Left lung (tissue), 4 donors: ENCODE measurements at regions not wholly inside any gene's neighbourhood (a gene's known extent, or its start where the extent isn't known, plus 50 kb on each side); places are given as distances from the start of the nearest gene placed in this dataset.
A peak's percentile ranks its signal among the peaks of the same experiment; 100 is the strongest.
"Not testable (repeated sequence)": the region's sequence is repeated elsewhere in the genome, so short reads cannot be mapped to it uniquely, and the experiment has no call there.

Source experiments
- ATAC-seq: fragments of 200-7000 bp; cut with Tn5 transposase; one replicate; pipeline ENCODE4 v1.9.1; 2020; ENCODE audit warnings: moderate library complexity
- DNase-seq, 4 donors: peaks; one replicate each; pipeline ENCODE4 v3.0.0-alpha.2; 2013 to 2020
- H3K27ac ChIP-seq, 2 donors: fragments of 200-600 bp; sonication (generic) in 1 of 2; one replicate each; pipeline versions ENCODE4 v1.5.0 to v1.8.0; 2020 to 2021
- H3K27me3 ChIP-seq, 2 donors: fragments of 200-600 bp; sonication (generic) in 1 of 2; one replicate each; pipeline versions ENCODE4 v1.5.0 to v1.8.0; 2020 to 2021
- H3K36me3 ChIP-seq, 2 donors: fragments of 200-600 bp; sonication (generic) in 1 of 2; one replicate each; pipeline versions ENCODE4 v1.5.0 to v1.8.0; 2020 to 2021
- H3K4me1 ChIP-seq, 2 donors: fragments of 200-600 bp; one replicate each; pipeline ENCODE4 v1.8.0; 2021
- H3K4me3 ChIP-seq, 2 donors: fragments of 200-600 bp; sonication (generic) in 1 of 2; one replicate each; pipeline versions ENCODE4 v1.5.0 to v1.8.0; 2020 to 2021; ENCODE audit warnings: mild to moderate bottlenecking in 1 of 2
- H3K9me3 ChIP-seq, 2 donors: fragments of 200-600 bp; sonication (generic) in 1 of 2; one replicate each; pipeline versions ENCODE4 v1.5.0 to v1.8.0; 2020 to 2021
- intact Hi-C, 2 donors: fragments of 100-400 bp; cut with DNase I; formaldehyde crosslinking; loops; one replicate each; pipeline versions ENCODE4 v1.11.2 to v1.14.2; 2022
- TF ChIP-seq, protein P1 (sequence below), 2 donors: fragments of 200-600 bp; sonication (generic) in 1 of 2; IDR thresholded peaks; one replicate each; pipeline versions ENCODE4 v1.5.0 to v1.8.0; 2021; ENCODE audit warnings: antibody characterized with exemption in 2 of 2
- donor health status: DM: no; HTN: yes; CAD: no.
- donor health status: DM: no; HTN: no; CAD: no.

DNA sequence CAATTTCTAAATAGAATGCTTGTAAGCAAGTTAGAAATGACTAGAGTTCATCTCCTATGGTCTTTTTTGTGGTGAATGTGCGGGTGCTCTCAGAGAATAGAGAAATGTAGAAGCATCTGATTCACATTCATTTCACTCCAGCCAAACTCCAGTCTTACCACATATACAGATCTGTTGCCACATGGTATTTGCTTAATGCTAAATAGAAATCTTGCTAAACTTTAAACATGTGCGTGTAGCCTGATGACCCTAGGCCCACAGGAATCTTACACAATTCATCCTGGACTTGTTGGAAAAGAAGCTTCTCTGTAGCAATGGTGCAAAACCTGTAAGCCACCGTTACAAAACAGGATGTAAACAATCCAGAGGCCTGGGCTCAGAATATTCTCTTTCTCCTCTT lies 135.2 kb downstream of the PCSK1 start:
- peaks cover 0 to 18% of the 10 kb centered on the region in 2 donors for H3K4me1 ChIP-seq
- H3K27ac ChIP-seq: peak overlapping the region; percentile 50 to 70
- peak in 1 of 4 donors; percentile 27 for DNase-seq
- ATAC-seq: peak; percentile 65
- H3K9me3 ChIP-seq: peaks cover 0 to 10% of the 10 kb centered on the region in 2 donors
- H3K27me3 ChIP-seq: no peaks in the 10 kb centered on the region
- TF ChIP-seq, protein P1, sequence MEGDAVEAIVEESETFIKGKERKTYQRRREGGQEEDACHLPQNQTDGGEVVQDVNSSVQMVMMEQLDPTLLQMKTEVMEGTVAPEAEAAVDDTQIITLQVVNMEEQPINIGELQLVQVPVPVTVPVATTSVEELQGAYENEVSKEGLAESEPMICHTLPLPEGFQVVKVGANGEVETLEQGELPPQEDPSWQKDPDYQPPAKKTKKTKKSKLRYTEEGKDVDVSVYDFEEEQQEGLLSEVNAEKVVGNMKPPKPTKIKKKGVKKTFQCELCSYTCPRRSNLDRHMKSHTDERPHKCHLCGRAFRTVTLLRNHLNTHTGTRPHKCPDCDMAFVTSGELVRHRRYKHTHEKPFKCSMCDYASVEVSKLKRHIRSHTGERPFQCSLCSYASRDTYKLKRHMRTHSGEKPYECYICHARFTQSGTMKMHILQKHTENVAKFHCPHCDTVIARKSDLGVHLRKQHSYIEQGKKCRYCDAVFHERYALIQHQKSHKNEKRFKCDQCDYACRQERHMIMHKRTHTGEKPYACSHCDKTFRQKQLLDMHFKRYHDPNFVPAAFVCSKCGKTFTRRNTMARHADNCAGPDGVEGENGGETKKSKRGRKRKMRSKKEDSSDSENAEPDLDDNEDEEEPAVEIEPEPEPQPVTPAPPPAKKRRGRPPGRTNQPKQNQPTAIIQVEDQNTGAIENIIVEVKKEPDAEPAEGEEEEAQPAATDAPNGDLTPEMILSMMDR (IDR thresholded peaks at IDR 0.05): no peak
- intact Hi-C loops: no loop called here
- H3K4me3 ChIP-seq: no peak overlapping the region
- H3K36me3 ChIP-seq: no peaks in the 10 kb centered on the region

DNA sequence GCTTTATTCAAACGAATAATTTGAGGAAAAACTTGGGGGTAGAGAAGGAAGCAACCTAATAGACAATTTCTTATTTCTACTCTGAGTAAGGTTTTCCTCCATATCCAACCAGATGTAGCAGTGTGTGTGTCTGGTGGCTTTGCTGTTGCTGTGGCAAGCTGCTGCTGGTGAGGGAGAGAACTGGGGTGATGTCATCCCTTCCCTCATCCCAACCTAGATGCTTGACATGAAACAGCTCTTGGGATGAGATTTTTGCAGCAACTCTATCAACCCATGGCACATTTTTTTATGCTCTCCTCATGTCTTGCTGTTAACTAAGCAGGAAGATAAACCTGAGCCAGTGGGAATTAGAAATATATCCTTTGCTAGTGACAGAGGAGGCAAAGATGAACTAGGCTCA lies 135.8 kb downstream of the PCSK1 start:
- peaks cover 2 to 18% of the 10 kb centered on the region in 2 donors for H3K4me1 ChIP-seq
- H3K27ac ChIP-seq: peak overlapping the region; percentile 50 to 70
- TF ChIP-seq, protein P1 (IDR thresholded peaks at IDR 0.05): no peak
- ATAC-seq (peak; percentile 62), DNase-seq (no peak)
- intact Hi-C loops: no loop called here
- no peaks in the 10 kb centered on the region for H3K36me3 ChIP-seq
- no peak overlapping the region for H3K4me3 ChIP-seq
- H3K27me3 ChIP-seq: no peaks in the 10 kb centered on the region
- H3K9me3 ChIP-seq: peaks cover 0 to 7% of the 10 kb centered on the region in 2 donors

DNA sequence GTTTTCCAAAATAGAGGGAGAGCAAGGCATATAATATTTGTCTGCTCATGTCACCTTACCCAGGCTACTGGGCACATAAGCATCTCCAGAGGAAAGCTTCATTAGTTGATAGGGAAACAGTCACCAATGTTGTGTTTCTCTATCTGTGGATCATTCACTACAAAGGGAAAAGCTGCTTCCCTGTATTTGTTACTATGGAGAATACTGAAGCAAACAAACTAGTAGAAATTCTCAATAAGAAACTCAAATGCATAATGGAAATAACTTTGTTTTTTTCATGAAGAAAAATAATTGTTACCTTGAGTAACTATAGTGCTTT lies 138.2 kb downstream of the PCSK1 start:
- DNase-seq (no peak), ATAC-seq (no peak)
- H3K36me3 ChIP-seq: no peaks in the 10 kb centered on the region
- no peaks in the 10 kb centered on the region for H3K9me3 ChIP-seq
- intact Hi-C loops: no loop called here
- TF ChIP-seq, protein P1 (IDR thresholded peaks at IDR 0.05): no peak
- H3K4me1 ChIP-seq: peaks cover 2 to 18% of the 10 kb centered on the region in 2 donors
- no peak overlapping the region for H3K4me3 ChIP-seq
- no peak overlapping the region for H3K27ac ChIP-seq
- H3K27me3 ChIP-seq: no peaks in the 10 kb centered on the region

DNA sequence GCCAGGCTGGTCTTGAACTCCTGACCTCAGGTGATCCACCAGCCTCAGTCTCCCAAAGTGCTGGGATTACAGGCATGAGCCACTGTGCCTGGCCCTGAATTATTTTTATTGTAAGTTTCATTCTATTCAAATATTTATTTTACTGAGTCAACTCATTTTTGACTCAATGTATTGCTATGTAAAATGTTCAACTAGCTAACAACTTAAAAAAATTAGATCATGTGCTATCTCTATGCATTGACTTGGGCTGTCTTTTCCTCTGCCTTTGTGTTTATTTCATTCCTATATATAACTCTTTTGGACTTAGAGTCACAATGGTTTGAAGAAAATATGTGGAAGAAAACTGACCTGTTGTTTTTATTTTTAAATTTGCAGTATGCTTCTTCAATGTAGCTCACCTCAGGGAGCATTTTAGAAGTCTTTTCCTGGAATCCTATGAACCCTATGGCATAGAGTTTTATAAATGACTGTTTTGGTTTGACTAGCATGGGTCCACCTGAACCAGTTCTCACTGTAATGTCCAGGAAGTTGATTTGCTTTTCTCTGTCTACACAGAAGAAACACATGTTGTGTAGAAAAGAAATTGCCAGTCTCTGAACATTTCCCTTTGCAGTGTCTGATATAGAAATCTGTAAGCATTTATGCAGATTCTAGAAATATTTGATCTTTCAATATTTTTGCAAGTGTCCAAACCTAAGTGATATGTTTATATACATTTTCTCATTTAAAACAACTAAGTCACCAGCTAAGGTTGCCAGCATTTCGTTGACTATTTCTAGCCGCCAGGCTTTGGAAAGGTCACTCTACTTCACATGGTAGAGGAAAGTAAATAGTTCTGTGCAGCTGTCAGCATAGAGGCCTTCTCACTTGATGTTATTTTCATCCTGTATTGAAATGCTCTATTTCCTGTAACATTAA lies 138.8 kb downstream of the PCSK1 start:
- TF ChIP-seq, protein P1 (IDR thresholded peaks at IDR 0.05): no peak
- ATAC-seq (peak; percentile 41), DNase-seq (no peak)
- peaks cover 2 to 18% of the 10 kb centered on the region in 2 donors for H3K4me1 ChIP-seq
- no peaks in the 10 kb centered on the region for H3K27me3 ChIP-seq
- no peak overlapping the region for H3K27ac ChIP-seq
- H3K4me3 ChIP-seq: no peak overlapping the region
- intact Hi-C loops: no loop called here
- no peaks in the 10 kb centered on the region for H3K36me3 ChIP-seq
- H3K9me3 ChIP-seq: no peaks in the 10 kb centered on the region

DNA sequence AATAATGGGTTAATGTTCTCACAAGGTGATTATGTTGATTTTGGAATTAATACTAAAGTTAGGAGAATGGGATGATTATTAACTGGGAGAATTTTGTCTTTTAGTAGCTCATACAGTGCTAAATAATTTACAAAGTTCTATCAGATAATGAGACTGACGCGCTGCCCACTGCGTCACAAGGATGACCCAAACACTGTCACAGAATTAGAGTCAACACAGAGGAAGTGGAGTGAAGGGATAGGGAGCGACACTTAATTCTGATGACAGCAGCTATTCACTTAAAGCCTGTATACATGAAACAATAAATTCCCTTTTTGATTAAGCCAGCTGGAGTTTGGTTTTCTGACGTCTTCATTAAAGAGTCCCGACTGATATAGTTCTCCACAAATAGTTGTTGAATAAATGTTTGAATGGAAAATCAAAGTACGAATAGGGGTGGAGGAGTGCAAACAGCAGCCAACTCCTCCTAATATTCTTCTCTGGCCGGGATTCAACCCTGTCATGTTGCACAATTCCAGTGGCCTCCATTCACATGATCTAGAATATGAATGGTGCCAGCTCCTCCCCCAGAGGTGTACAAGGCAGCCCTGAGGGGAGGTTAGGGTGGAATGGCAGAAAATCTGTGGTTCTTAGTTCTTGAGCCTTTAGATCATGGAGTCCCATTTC lies 140.3 kb downstream of the PCSK1 start:
- intact Hi-C loops: no loop called here
- DNase-seq: peak in 2 of 4 donors; percentile 46 to 48
- no peaks in the 10 kb centered on the region for H3K27me3 ChIP-seq
- no peak for ATAC-seq
- TF ChIP-seq, protein P1 (IDR thresholded peaks at IDR 0.05): no peak
- peak overlapping the region in 1 of 2 donors; percentile 49 for H3K27ac ChIP-seq
- no peak overlapping the region for H3K4me3 ChIP-seq
- no peaks in the 10 kb centered on the region for H3K9me3 ChIP-seq
- H3K36me3 ChIP-seq: no peaks in the 10 kb centered on the region
- peaks cover 2 to 20% of the 10 kb centered on the region in 2 donors for H3K4me1 ChIP-seq

DNA sequence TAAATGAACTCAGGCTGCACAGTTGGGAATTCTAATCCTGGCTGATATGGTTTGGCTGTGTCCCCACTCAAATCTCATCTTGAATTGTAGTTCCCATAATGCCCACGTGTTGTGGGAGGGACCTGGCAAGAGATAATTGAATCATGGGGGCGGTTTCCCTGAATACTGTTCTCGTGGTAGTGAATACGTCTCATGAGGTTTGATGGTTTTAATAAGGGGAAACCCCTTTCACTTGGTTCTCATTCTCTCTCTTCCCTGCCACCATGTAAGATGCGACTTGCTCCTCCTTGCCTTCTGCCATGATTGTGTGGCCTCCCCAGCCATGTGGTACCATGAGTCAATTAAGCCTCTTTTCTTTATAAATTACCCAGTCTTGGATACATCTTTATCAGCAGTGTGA lies 143.8 kb downstream of the PCSK1 start:
- intact Hi-C loops, H3K27ac ChIP-seq, H3K27me3 ChIP-seq, H3K9me3 ChIP-seq, ATAC-seq, H3K36me3 ChIP-seq, H3K4me3 ChIP-seq, H3K4me1 ChIP-seq, DNase-seq: not testable (repeated sequence)
